ENCODE measurements at regions not wholly inside any gene's neighbourhood (a gene's known extent, or its start where the extent isn't known, plus 50 kb on each side); places are given as distances from the start of the nearest gene placed in this dataset.

GRCh38 chr4:41835321-41835995 lies 86.9 kb upstream of the PHOX2B start:
- no peak for TF ChIP-seq CTCF (IDR thresholded peaks at IDR 0.05)
- no peak for TF ChIP-seq POLR2A (IDR thresholded peaks at IDR 0.05)

Measured in esophagus squamous epithelium (tissue), 4 donors.